Endothelial cell of umbilical vein (primary cell): ENCODE measurements at regions not wholly inside any gene's neighbourhood (a gene's known extent, or its start where the extent isn't known, plus 50 kb on each side); places are given as distances from the start of the nearest gene placed in this dataset.

Experiments
- BruUV-seq: library from RNA; stranded (reverse); fragments of 400-500 nt; replicated peaks from 2 replicates; lab custom pipeline; 2021; lab: Mats Ljungman, UMichigan
- CTCF ChIA-PET: fragments of 300-600, 350-600 bp; sonication (Branson Sonifier 250); formaldehyde crosslinking; loops from one replicate; lab custom pipeline; 2021; ENCODE audit warnings: antibody characterized with exemption, inconsistent platforms; lab: Charles Lee
- POLR2A ChIA-PET: fragments of 300-600, 350-600 bp; sonication (Branson Sonifier 250); formaldehyde crosslinking; loops from one replicate; lab custom pipeline; 2021; ENCODE audit warnings: antibody characterized with exemption, inconsistent platforms; lab: Charles Lee
- DNase-seq: peaks from one replicate; pipeline ENCODE4 v3.0.0-alpha.2; 2011; ENCODE audit warnings: low read depth, low spot score
- FAIRE-seq: peaks from 2 replicates; lab custom pipeline; 2011; peaks lifted over from hg19 to GRCh38; lab: Jason Lieb, UNC
- H2AFZ ChIP-seq: 2 replicates; pipeline ENCODE4 v1.6.0; 2012; ENCODE audit warnings: low read depth, low read length, control low read depth, inconsistent platforms
- H3K27ac ChIP-seq: 2 replicates; pipeline ENCODE4 v1.5.1; 2011; ENCODE audit warnings: low read depth, mild to moderate bottlenecking, control low read depth, low read length, moderate library complexity; ENCODE audit not compliant: insufficient read depth
- H3K27me3 ChIP-seq, 2 experiments: 2 replicates each; pipeline versions ENCODE4 v1.6.0 to v1.6.1; 2011; ENCODE audit warnings: low read length in 2 of 2, mixed read lengths in 1 of 2; ENCODE audit not compliant: control insufficient read depth in 2 of 2, insufficient read depth in 2 of 2
- H3K36me3 ChIP-seq, 2 experiments: 2 replicates in 1 of 2; 3 replicates in 1 of 2; pipeline ENCODE4 v1.5.1; 2011; ENCODE audit warnings: low read length in 2 of 2, mild to moderate bottlenecking in 1 of 2, moderate library complexity in 1 of 2; ENCODE audit not compliant: control insufficient read depth in 2 of 2, insufficient read depth in 2 of 2; ENCODE audit errors: extremely low read depth in 1 of 2
- H3K4me1 ChIP-seq: 3 replicates; pipeline ENCODE4 v1.5.1; 2011; ENCODE audit warnings: mild to moderate bottlenecking, low read length; ENCODE audit not compliant: control insufficient read depth, insufficient read depth; ENCODE audit errors: extremely low read depth
- H3K4me2 ChIP-seq: 2 replicates; pipeline ENCODE4 v1.6.1; 2011; ENCODE audit warnings: low read length, control low read depth, mixed read lengths; ENCODE audit not compliant: insufficient read depth
- H3K4me3 ChIP-seq, 3 experiments: fragments of 200-600 bp in 1 of 3; sonication (generic), shearing (Covaris generic) in 1 of 3; replicated peaks in 1 of 3; 2 replicates each; pipeline ENCODE4 v1.5.1; 2011 to 2016; ENCODE audit warnings: control low read depth in 3 of 3, low read length in 3 of 3, mild to moderate bottlenecking in 2 of 3, inconsistent platforms in 1 of 3, low read depth in 1 of 3, moderate library complexity in 1 of 3; ENCODE audit not compliant: insufficient read depth in 1 of 3
- H3K79me2 ChIP-seq: 2 replicates; pipeline ENCODE4 v1.6.0; 2012; ENCODE audit warnings: low read length, inconsistent platforms; ENCODE audit not compliant: control insufficient read depth, insufficient read depth
- H3K9ac ChIP-seq: replicated peaks from 2 replicates; pipeline ENCODE3; 2011; ENCODE audit warnings: low read length, control low read depth; ENCODE audit not compliant: insufficient read depth; ENCODE audit errors: extremely low read depth
- H3K9me1 ChIP-seq: replicated peaks from 3 replicates; pipeline ENCODE4 v1.6.0; 2011; ENCODE audit warnings: mild to moderate bottlenecking, low read length; ENCODE audit not compliant: control insufficient read depth, insufficient read depth; ENCODE audit errors: extremely low read depth
- H3K9me3 ChIP-seq: replicated peaks from 2 replicates; pipeline ENCODE4 v1.5.1; 2012; ENCODE audit warnings: low read length, inconsistent platforms; ENCODE audit not compliant: control insufficient read depth, insufficient read depth
- H4K20me1 ChIP-seq: replicated peaks from 2 replicates; pipeline ENCODE3; 2011; ENCODE audit warnings: mild to moderate bottlenecking, low read length; ENCODE audit not compliant: control insufficient read depth, insufficient read depth; ENCODE audit errors: extremely low read depth
- EZH2 ChIP-seq: IDR thresholded peaks from 2 replicates; pipeline ENCODE4 v1.6.1; 2012; ENCODE audit warnings: borderline replicate concordance, low read depth, mild to moderate bottlenecking, moderate library complexity, low read length, inconsistent platforms; ENCODE audit not compliant: severe bottlenecking
- FOS ChIP-seq: IDR thresholded peaks from 2 replicates; pipeline ENCODE4 v1.6.1; 2011; ENCODE audit warnings: mild to moderate bottlenecking, low read length, moderate library complexity, borderline replicate concordance; ENCODE audit not compliant: insufficient read depth
- GATA2 ChIP-seq: IDR thresholded peaks from 2 replicates; pipeline ENCODE4 v1.7.0; 2011; ENCODE audit warnings: low read depth, mild to moderate bottlenecking, moderate library complexity, mixed read lengths, low read length; ENCODE audit not compliant: insufficient read length, insufficient read depth
- JUN ChIP-seq: IDR thresholded peaks from 2 replicates; pipeline ENCODE4 v1.6.1; 2011; ENCODE audit warnings: borderline replicate concordance, low read depth; ENCODE audit not compliant: insufficient read length, insufficient read depth
- MYC ChIP-seq: IDR thresholded peaks from one replicate; pipeline ENCODE4 v1.6.1; 2011; ENCODE audit warnings: mild to moderate bottlenecking, low read depth, low read length
- POLR2A ChIP-seq: IDR thresholded peaks from 2 replicates; pipeline ENCODE4 v1.6.1; 2012; ENCODE audit warnings: low read depth, mild to moderate bottlenecking, control low read depth, low read length
- POLR2AphosphoS5 ChIP-seq: IDR thresholded peaks from 2 replicates; pipeline ENCODE4 v1.6.1; 2012; ENCODE audit warnings: low read depth, mild to moderate bottlenecking, control low read depth, low read length, moderate library complexity; ENCODE audit not compliant: insufficient read depth
- dilution Hi-C: fragments of 300-500 bp; cut with MboI; formaldehyde crosslinking; loops from one replicate; pipeline ENCODE4 v1.15.0; 2019; ENCODE audit warnings: low sequenced_read_pairs; ENCODE audit not compliant: extremely low pct_ligation_motif_present
- intact Hi-C: fragments of 100-400 bp; cut with micrococcal nuclease; formaldehyde crosslinking; loops from one replicate; pipeline ENCODE4 v1.10.0; 2022
- TF ChIP-seq, protein P1 (sequence below): IDR thresholded peaks from 2 replicates; pipeline ENCODE4 v1.6.1; 2011; ENCODE audit not compliant: insufficient read depth, insufficient read length
- TF ChIP-seq, protein P2 (sequence below), 2 donors: IDR thresholded peaks; 1 replicate in 1 of 2; 2 replicates in 1 of 2; pipeline ENCODE4 v1.5.1; 2011; ENCODE audit warnings: low read length in 2 of 2, mild to moderate bottlenecking in 2 of 2, moderate library complexity in 2 of 2, control low read depth in 1 of 2, inconsistent platforms in 1 of 2, low read depth in 1 of 2; ENCODE audit not compliant: insufficient read depth in 1 of 2; ENCODE audit errors: extremely low read depth in 1 of 2

DNA sequence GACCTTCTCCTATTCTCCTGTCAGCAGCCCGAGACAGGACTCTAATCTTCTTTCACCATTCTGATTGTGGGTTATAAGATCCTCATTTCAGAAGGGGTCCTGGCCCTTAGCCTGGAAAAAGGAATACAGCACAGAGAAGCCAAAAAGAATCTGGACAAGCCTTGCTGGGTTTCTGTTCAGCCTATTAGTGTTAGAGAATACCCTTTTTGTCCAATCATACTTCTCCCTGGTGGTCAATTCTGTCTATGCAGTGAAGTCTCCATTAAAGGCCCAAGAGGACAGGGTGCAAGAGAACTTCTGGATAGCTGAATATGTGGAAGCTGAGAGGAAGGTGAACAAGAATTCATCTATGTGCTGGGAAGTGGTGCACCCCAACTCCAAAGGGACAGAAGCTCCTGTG is 105.7 kb upstream of the AGA start:
- H3K4me1 ChIP-seq, result no peaks in the 10 kb centered on the region
- TF ChIP-seq FOS (no peak), GATA2 (no peak), JUN (no peak), POLR2AphosphoS5 (no peak), POLR2A (no peak), MYC (no peak), EZH2 (no peak)
- TF ChIP-seq, protein P1, sequence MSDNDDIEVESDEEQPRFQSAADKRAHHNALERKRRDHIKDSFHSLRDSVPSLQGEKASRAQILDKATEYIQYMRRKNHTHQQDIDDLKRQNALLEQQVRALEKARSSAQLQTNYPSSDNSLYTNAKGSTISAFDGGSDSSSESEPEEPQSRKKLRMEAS, result no peak
- TF ChIP-seq, protein P2, sequence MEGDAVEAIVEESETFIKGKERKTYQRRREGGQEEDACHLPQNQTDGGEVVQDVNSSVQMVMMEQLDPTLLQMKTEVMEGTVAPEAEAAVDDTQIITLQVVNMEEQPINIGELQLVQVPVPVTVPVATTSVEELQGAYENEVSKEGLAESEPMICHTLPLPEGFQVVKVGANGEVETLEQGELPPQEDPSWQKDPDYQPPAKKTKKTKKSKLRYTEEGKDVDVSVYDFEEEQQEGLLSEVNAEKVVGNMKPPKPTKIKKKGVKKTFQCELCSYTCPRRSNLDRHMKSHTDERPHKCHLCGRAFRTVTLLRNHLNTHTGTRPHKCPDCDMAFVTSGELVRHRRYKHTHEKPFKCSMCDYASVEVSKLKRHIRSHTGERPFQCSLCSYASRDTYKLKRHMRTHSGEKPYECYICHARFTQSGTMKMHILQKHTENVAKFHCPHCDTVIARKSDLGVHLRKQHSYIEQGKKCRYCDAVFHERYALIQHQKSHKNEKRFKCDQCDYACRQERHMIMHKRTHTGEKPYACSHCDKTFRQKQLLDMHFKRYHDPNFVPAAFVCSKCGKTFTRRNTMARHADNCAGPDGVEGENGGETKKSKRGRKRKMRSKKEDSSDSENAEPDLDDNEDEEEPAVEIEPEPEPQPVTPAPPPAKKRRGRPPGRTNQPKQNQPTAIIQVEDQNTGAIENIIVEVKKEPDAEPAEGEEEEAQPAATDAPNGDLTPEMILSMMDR (IDR thresholded peaks at IDR 0.05; ENCODE audit: extremely low read depth in 1 of 2, insufficient read depth in 1 of 2, low read depth in 1 of 2, low read length in 2 of 2), result no peak
- H3K9me3 ChIP-seq, result no peaks in the 10 kb centered on the region
- intact Hi-C loops (loop anchor here (5.0 kb wide), 1 partner anchor 1171 kb away; no protein-coding TSS in a partner anchor), dilution Hi-C loops (no loop called here)
- FAIRE-seq (no peak), DNase-seq (no peak)
- no peak overlapping the region for H3K27ac ChIP-seq
- H3K9ac ChIP-seq, result no peak overlapping the region
- no peaks in the 10 kb centered on the region for H3K27me3 ChIP-seq
- no TSS peak for BruUV-seq
- H3K4me2 ChIP-seq, result no peak overlapping the region
- no peaks in the 10 kb centered on the region for H3K79me2 ChIP-seq
- no peaks in the 10 kb centered on the region for H3K36me3 ChIP-seq
- H2AFZ ChIP-seq, result no peak overlapping the region
- H4K20me1 ChIP-seq, result no peaks in the 10 kb centered on the region
- no peak overlapping the region for H3K4me3 ChIP-seq
- H3K9me1 ChIP-seq, result no peaks in the 10 kb centered on the region
- CTCF ChIA-PET, result no interaction called here
- POLR2A ChIA-PET, result no interaction called here
